Fibroblast of lung (primary cell): ENCODE measurements at regions not wholly inside any gene's neighbourhood (a gene's known extent, or its start where the extent isn't known, plus 50 kb on each side); places are given as distances from the start of the nearest gene placed in this dataset.

Experiments
- DNase-seq, 2 donors: peaks; one replicate each; pipeline versions ENCODE4 v3.0.0 to v3.0.0-alpha.2; 2010; ENCODE audit warnings: low read depth in 2 of 2
- H2AFZ ChIP-seq: 2 replicates; pipeline ENCODE4 v1.5.1; 2012; ENCODE audit warnings: low read length, control low read depth, inconsistent platforms
- H3K27ac ChIP-seq: 2 replicates; pipeline ENCODE4 v1.5.1; 2011; ENCODE audit warnings: low read length, control low read depth; ENCODE audit not compliant: insufficient read depth
- H3K27me3 ChIP-seq: 2 replicates; pipeline ENCODE4 v1.5.1; 2011; ENCODE audit warnings: mild to moderate bottlenecking, low read length; ENCODE audit not compliant: control insufficient read depth, insufficient read depth
- H3K36me3 ChIP-seq: 2 replicates; pipeline ENCODE4 v1.5.1; 2011; ENCODE audit warnings: low read length; ENCODE audit not compliant: control insufficient read depth, insufficient read depth
- H3K4me1 ChIP-seq: 2 replicates; pipeline ENCODE4 v1.5.1; 2011; ENCODE audit warnings: low read length; ENCODE audit not compliant: control insufficient read depth, insufficient read depth; ENCODE audit errors: extremely low read depth
- H3K4me2 ChIP-seq: 2 replicates; pipeline ENCODE4 v1.5.1; 2011; ENCODE audit warnings: low read length, control low read depth; ENCODE audit not compliant: insufficient read depth; ENCODE audit errors: extremely low read depth
- H3K4me3 ChIP-seq, 4 experiments: fragments of 200-600 bp in 1 of 4; sonication (generic) in 1 of 4; replicated peaks in 1 of 4; 2 replicates each; pipeline ENCODE4 v1.5.1; 2011 to 2016; ENCODE audit warnings: low read length in 4 of 4, low read depth in 3 of 4, mild to moderate bottlenecking in 3 of 4, control low read depth in 2 of 4, inconsistent platforms in 1 of 4, mixed read lengths in 1 of 4; ENCODE audit not compliant: insufficient read depth in 1 of 4; ENCODE audit errors: control extremely low read depth in 1 of 4
- H3K79me2 ChIP-seq: 2 replicates; pipeline ENCODE4 v1.5.1; 2012; ENCODE audit warnings: mild to moderate bottlenecking, low read length, inconsistent platforms; ENCODE audit not compliant: control insufficient read depth, insufficient read depth
- H3K9ac ChIP-seq: 2 replicates; pipeline ENCODE4 v1.5.1; 2011; ENCODE audit warnings: mild to moderate bottlenecking, low read length, control low read depth; ENCODE audit not compliant: insufficient read depth
- H3K9me3 ChIP-seq: 2 replicates; pipeline ENCODE4 v1.5.1; 2012; ENCODE audit warnings: low read depth, low read length; ENCODE audit not compliant: control insufficient read depth, insufficient read depth
- H4K20me1 ChIP-seq: 2 replicates; pipeline ENCODE4 v1.5.1; 2011; ENCODE audit warnings: low read length; ENCODE audit not compliant: control insufficient read depth, insufficient read depth; ENCODE audit errors: extremely low read depth
- EZH2 ChIP-seq: IDR thresholded peaks from 2 replicates; pipeline ENCODE4 v1.5.1; 2012; ENCODE audit warnings: low read length, control low read depth, mild to moderate bottlenecking; ENCODE audit errors: missing control alignments
- TF ChIP-seq, protein P1 (sequence below), 2 donors: IDR thresholded peaks in 1 of 2; conservative IDR thresholded peaks in 1 of 2; 1 replicate in 1 of 2; 2 replicates in 1 of 2; pipeline ENCODE4 v1.5.1; 2011 to 2012; ENCODE audit warnings: low read length in 2 of 2, control low read depth in 1 of 2, inconsistent platforms in 1 of 2, low read depth in 1 of 2, mild to moderate bottlenecking in 1 of 2

DNA sequence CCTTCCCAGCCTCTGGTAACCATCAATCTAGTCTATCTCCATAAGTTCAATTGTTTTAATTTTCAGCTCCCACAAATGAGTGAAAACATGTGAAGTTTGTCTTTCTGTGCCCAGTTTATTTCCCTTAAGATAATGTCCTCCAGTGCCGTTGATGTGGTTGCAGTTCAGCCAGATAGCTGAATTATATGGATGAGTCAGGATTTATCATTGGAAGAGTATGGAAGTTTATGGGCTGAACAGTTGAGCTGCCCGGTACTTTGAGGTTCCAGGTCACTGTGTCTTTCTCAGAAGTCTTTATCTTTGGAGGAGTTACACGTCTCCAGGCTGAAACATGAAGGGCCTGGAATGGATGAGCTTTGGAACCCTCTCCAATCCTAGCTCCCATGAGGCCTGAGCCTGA, 120.1 kb downstream of the ASCL4 start:
- TF ChIP-seq, protein P1, sequence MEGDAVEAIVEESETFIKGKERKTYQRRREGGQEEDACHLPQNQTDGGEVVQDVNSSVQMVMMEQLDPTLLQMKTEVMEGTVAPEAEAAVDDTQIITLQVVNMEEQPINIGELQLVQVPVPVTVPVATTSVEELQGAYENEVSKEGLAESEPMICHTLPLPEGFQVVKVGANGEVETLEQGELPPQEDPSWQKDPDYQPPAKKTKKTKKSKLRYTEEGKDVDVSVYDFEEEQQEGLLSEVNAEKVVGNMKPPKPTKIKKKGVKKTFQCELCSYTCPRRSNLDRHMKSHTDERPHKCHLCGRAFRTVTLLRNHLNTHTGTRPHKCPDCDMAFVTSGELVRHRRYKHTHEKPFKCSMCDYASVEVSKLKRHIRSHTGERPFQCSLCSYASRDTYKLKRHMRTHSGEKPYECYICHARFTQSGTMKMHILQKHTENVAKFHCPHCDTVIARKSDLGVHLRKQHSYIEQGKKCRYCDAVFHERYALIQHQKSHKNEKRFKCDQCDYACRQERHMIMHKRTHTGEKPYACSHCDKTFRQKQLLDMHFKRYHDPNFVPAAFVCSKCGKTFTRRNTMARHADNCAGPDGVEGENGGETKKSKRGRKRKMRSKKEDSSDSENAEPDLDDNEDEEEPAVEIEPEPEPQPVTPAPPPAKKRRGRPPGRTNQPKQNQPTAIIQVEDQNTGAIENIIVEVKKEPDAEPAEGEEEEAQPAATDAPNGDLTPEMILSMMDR (conservative IDR thresholded peaks at IDR 0.05 in 1 of 2, IDR thresholded peaks at IDR 0.05 in 1 of 2; ENCODE audit: low read depth in 1 of 2, low read length in 2 of 2): no peak
- TF ChIP-seq EZH2: no peak
- H3K27ac ChIP-seq: no peak overlapping the region
- H3K36me3 ChIP-seq: no peaks in the 10 kb centered on the region
- H3K9ac ChIP-seq: no peak overlapping the region
- no peak overlapping the region for H3K4me3 ChIP-seq
- no peaks in the 10 kb centered on the region for H3K79me2 ChIP-seq
- H4K20me1 ChIP-seq: no peaks in the 10 kb centered on the region
- H3K4me2 ChIP-seq: no peak overlapping the region
- no peaks in the 10 kb centered on the region for H3K4me1 ChIP-seq
- H3K27me3 ChIP-seq: no peaks in the 10 kb centered on the region
- no peak for DNase-seq
- H2AFZ ChIP-seq: no peak overlapping the region
- no peaks in the 10 kb centered on the region for H3K9me3 ChIP-seq

DNA sequence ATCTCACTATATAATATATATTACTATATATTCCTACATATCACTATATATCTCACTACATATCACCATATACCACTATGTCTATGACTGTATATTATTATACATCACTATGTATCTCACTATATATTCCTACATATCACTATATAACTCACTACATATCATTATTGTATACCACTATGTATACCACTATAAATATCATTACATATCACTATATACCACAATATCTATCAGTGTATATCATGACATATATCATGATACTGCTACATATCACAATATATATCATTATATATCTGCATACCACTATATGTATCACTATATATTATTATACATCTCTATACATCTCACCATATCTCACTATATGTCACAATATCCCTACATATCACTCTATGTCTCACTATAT, 121.5 kb downstream of the ASCL4 start:
- Histone ChIP-seq H3K4me1 (no peaks in the 10 kb centered on the region), H3K4me2 (no peak overlapping the region), H3K4me3 (no peak overlapping the region), H3K36me3 (no peaks in the 10 kb centered on the region), H3K79me2 (no peaks in the 10 kb centered on the region), H3K27ac (no peak overlapping the region), H4K20me1 (no peaks in the 10 kb centered on the region), H3K9ac (no peak overlapping the region), H3K27me3 (no peaks in the 10 kb centered on the region), H3K9me3 (no peaks in the 10 kb centered on the region), H2AFZ (no peak overlapping the region)
- no peak for DNase-seq
- TF ChIP-seq EZH2: no peak
- TF ChIP-seq, protein P1 (conservative IDR thresholded peaks at IDR 0.05 in 1 of 2, IDR thresholded peaks at IDR 0.05 in 1 of 2; ENCODE audit: low read depth in 1 of 2, low read length in 2 of 2): no peak

DNA sequence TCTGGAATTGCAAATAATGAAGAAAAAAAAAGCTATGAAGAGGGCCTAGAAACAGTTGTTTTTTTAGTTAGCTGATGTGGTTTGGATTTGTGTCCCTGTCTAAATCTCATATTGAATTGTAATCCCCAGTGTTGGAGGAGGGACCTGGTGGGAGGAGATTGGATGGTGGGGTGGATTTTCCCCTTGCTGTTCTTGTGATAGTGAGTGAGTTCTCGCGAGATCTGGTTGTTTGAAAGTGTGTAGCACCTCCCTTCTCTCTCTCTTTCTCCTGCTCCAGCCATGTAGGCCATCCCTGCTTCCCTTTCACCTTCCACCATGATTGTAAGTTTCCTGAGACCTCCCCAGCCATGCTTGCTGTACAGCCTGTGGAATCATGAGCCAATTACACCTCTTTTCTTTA, 126.1 kb downstream of the ASCL4 start:
- Histone ChIP-seq H3K9ac (no peak overlapping the region), H3K27ac (no peak overlapping the region), H2AFZ (no peak overlapping the region), H3K9me3 (no peaks in the 10 kb centered on the region), H3K36me3 (no peaks in the 10 kb centered on the region), H3K79me2 (no peaks in the 10 kb centered on the region), H3K4me1 (no peaks in the 10 kb centered on the region), H3K27me3 (no peaks in the 10 kb centered on the region), H3K4me2 (no peak overlapping the region), H3K4me3 (no peak overlapping the region), H4K20me1 (no peaks in the 10 kb centered on the region)
- no peak for DNase-seq
- TF ChIP-seq, protein P1 (conservative IDR thresholded peaks at IDR 0.05 in 1 of 2, IDR thresholded peaks at IDR 0.05 in 1 of 2; ENCODE audit: low read depth in 1 of 2, low read length in 2 of 2): no peak
- TF ChIP-seq EZH2: no peak
